Esophagus squamous epithelium (tissue), 5 donors: ENCODE measurements at regions not wholly inside any gene's neighbourhood (a gene's known extent, or its start where the extent isn't known, plus 50 kb on each side); places are given as distances from the start of the nearest gene placed in this dataset.

Experiments used
- DNase-seq: peaks from one replicate; lab custom pipeline; 2025; lab: John Stamatoyannopoulos, UW
- H3K27ac ChIP-seq, 4 donors: fragments of 200-600 bp; sonication (generic); one replicate each; pipeline ENCODE4 v1.5.1; 2016 to 2019; ENCODE audit warnings: mild to moderate bottlenecking in 1 of 4
- H3K27me3 ChIP-seq, 4 donors: fragments of 200-600 bp; sonication (generic); 1 replicate in 3 of 4; 2 replicates in 1 of 4; pipeline versions ENCODE4 v1.5.1 to v1.6.0; 2017 to 2021; ENCODE audit warnings: antibody characterized with exemption in 1 of 4
- H3K36me3 ChIP-seq, 3 donors: fragments of 200-600 bp; sonication (generic); one replicate each; pipeline ENCODE4 v1.5.1; 2016 to 2019
- H3K4me1 ChIP-seq, 3 donors: fragments of 200-600 bp; sonication (generic); one replicate each; pipeline ENCODE4 v1.5.1; 2017 to 2019
- H3K4me3 ChIP-seq, 4 donors: fragments of 200-600 bp; sonication (generic); 1 replicate in 3 of 4; 2 replicates in 1 of 4; pipeline ENCODE4 v1.5.1; 2016 to 2019; ENCODE audit warnings: mild to moderate bottlenecking in 2 of 4, moderate library complexity in 1 of 4
- H3K9me3 ChIP-seq, 3 donors: fragments of 200-600 bp; sonication (generic); one replicate each; pipeline ENCODE4 v1.5.1; 2016 to 2019
- POLR2A ChIP-seq, 4 donors: fragments of 450-650 bp; IDR thresholded peaks; one replicate each; pipeline ENCODE4 v1.6.1; 2017; ENCODE audit warnings: antibody characterized with exemption in 4 of 4, mild to moderate bottlenecking in 4 of 4, moderate library complexity in 3 of 4
- WGBS, 2 donors: methylation state at CpG; one replicate each; pipeline ENCODE4 v1.1.5; 2018; 5-methylcytosine and 5-hydroxymethylcytosine counted together
- intact Hi-C: fragments of 100-400 bp; cut with DNase I; formaldehyde crosslinking; loops from one replicate; pipeline ENCODE4 v1.15.0; 2022
- TF ChIP-seq, protein P1 (sequence below), 6 experiments: fragments of 450-650 bp in 4 of 6; fragments of 200-600 bp in 2 of 6; sonication (generic) in 2 of 6; IDR thresholded peaks; one replicate each; pipeline ENCODE4 v1.5.1; 2016 to 2019; ENCODE audit warnings: antibody characterized with exemption in 6 of 6, mild to moderate bottlenecking in 4 of 6, moderate library complexity in 4 of 6
- donor health status: DM: yes; HTN: yes; CAD: no.

DNA sequence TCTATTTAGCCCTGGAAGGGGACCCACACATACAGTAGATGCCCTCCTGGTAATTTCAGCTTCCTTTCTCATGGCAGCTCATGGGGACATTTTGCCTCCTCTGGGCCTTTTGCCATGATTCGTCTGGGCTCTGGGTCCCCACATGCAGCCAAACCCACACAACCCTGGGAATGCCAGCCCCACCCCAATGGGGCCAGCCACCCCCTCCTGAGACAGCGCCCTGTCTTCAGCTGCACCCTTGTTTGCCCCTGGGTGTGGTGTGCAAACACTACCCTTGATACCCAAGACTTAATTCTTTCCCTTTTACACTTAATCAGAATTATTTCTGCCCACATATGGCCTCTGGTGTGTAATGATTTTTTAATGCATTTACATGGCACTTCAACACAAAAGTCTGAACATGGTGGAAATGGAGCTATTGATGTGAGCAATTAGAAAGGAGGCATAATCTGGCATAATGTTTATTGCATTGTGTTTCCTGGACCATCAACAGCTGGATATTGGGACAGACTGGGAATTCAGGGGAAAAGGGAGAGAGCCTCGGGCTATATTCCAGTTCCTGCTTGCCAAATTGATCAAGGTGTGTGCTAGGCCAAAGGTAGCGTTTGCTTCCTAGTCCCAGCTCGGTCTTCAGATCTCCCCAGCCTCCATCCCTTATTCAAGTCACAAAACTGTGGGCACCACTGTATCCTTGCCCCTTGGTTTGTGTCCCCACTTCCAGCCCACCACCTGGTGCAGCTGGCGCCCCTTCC is 85.0 kb upstream of the ANO1 start:
- H3K36me3 ChIP-seq: no peaks in the 10 kb centered on the region
- H3K9me3 ChIP-seq: no peaks in the 10 kb centered on the region
- no peak for TF ChIP-seq POLR2A (IDR thresholded peaks at IDR 0.05)
- TF ChIP-seq, protein P1, sequence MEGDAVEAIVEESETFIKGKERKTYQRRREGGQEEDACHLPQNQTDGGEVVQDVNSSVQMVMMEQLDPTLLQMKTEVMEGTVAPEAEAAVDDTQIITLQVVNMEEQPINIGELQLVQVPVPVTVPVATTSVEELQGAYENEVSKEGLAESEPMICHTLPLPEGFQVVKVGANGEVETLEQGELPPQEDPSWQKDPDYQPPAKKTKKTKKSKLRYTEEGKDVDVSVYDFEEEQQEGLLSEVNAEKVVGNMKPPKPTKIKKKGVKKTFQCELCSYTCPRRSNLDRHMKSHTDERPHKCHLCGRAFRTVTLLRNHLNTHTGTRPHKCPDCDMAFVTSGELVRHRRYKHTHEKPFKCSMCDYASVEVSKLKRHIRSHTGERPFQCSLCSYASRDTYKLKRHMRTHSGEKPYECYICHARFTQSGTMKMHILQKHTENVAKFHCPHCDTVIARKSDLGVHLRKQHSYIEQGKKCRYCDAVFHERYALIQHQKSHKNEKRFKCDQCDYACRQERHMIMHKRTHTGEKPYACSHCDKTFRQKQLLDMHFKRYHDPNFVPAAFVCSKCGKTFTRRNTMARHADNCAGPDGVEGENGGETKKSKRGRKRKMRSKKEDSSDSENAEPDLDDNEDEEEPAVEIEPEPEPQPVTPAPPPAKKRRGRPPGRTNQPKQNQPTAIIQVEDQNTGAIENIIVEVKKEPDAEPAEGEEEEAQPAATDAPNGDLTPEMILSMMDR (IDR thresholded peaks at IDR 0.05): no peak
- H3K4me1 ChIP-seq: peaks cover 0 to 5% (median 0%) of the 10 kb centered on the region in 3 donors
- H3K4me3 ChIP-seq: no peak overlapping the region
- intact Hi-C loops: no loop called here
- H3K27me3 ChIP-seq: peaks cover 0 to 65% (median 0%) of the 10 kb centered on the region in 4 donors
- no peak overlapping the region for H3K27ac ChIP-seq
- DNase-seq: no peak
- 58 to 66% methylated on average over 4 to 5 of the region's 6 CpGs for WGBS, 2 donors

DNA sequence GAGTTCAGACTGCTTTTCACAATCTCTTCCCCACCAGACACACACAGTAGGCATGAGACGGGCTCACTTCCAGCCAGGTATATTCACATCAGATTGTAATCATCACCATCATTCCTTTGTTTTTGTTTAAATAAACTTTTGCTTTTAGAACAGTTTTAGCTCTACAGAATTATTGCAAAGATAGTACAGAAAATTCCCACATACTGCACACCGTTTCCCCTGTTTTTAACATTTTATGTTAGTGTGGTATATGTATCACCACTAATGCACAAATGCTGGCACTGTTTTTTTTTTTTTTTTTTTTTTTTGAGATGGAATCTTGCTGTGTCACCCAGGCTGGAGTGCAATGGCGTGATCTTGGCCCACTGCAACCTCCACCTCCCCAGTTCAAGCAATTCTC is 83.3 kb upstream of the ANO1 start:
- Histone ChIP-seq H3K9me3 (no peaks in the 10 kb centered on the region), H3K27me3 (peaks cover 0 to 62% (median 0%) of the 10 kb centered on the region in 4 donors), H3K4me1 (peaks cover 0 to 5% (median 0%) of the 10 kb centered on the region in 3 donors), H3K4me3 (no peak overlapping the region), H3K27ac (no peak overlapping the region), H3K36me3 (no peaks in the 10 kb centered on the region)
- DNase-seq: no peak
- intact Hi-C loops: no loop called here
- 72 to 86% methylated on average over 3 of the region's 3 CpGs for WGBS, 2 donors
- TF ChIP-seq POLR2A (IDR thresholded peaks at IDR 0.05): no peak
- TF ChIP-seq, protein P1 (IDR thresholded peaks at IDR 0.05): no peak

DNA sequence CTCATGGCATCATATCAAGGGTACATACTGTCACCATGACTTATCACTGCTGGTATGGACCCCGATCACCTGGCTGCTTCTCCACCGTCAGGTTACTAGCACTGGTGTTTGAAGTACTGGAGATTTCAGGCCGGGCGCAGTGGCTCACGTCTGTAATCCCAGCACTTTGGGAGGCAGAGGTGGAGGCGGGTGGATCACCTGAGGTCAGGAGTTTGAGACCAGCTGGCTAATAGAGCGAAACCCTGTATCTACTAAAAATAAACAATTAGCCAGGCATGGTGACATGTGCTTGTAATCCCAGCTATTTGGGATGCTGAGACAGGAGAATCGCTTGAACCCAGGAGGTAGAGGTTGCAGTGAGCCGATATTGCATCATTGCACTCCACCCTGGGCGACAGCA is 82.4 kb upstream of the ANO1 start:
- Histone ChIP-seq H3K4me3 (no peak overlapping the region), H3K27ac (no peak overlapping the region), H3K27me3 (peaks cover 0 to 58% (median 0%) of the 10 kb centered on the region in 4 donors), H3K9me3 (no peaks in the 10 kb centered on the region), H3K4me1 (peaks cover 0 to 5% (median 0%) of the 10 kb centered on the region in 3 donors), H3K36me3 (no peaks in the 10 kb centered on the region)
- TF ChIP-seq POLR2A (IDR thresholded peaks at IDR 0.05): no peak
- TF ChIP-seq, protein P1 (IDR thresholded peaks at IDR 0.05): no peak
- intact Hi-C loops: no loop called here
- no peak for DNase-seq
- WGBS, 2 donors: 78 to 83% methylated on average over 4 to 6 of the region's 10 CpGs

DNA sequence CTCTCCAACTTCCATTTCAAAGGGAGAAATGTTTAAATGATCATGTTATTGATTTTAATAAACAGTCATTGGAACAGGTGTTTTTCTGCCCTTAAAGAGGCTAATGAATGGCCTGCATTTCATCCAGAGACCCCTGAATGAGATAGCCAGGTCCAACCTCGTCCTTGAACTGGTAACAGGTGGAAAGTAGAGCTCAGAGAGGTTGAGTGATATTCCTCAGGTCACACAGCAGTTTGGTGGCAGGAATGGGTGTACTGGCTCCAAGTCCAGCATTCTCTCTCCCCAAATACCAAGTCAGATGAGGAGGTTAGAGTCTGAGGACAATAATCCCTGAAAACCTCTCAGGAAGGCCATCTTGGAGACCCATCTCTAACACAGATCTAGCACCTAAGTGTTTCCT is 81.7 kb upstream of the ANO1 start:
- DNase-seq: no peak
- H3K27ac ChIP-seq: no peak overlapping the region
- no peaks in the 10 kb centered on the region for H3K36me3 ChIP-seq
- 25 to 75% methylated on average over 1 of the region's 1 CpG for WGBS, 2 donors
- H3K4me3 ChIP-seq: no peak overlapping the region
- peaks cover 0 to 59% (median 0%) of the 10 kb centered on the region in 4 donors for H3K27me3 ChIP-seq
- TF ChIP-seq, protein P1 (IDR thresholded peaks at IDR 0.05): no peak
- TF ChIP-seq POLR2A (IDR thresholded peaks at IDR 0.05): no peak
- H3K4me1 ChIP-seq: peaks cover 0 to 5% (median 0%) of the 10 kb centered on the region in 3 donors
- intact Hi-C loops: no loop called here
- no peaks in the 10 kb centered on the region for H3K9me3 ChIP-seq

DNA sequence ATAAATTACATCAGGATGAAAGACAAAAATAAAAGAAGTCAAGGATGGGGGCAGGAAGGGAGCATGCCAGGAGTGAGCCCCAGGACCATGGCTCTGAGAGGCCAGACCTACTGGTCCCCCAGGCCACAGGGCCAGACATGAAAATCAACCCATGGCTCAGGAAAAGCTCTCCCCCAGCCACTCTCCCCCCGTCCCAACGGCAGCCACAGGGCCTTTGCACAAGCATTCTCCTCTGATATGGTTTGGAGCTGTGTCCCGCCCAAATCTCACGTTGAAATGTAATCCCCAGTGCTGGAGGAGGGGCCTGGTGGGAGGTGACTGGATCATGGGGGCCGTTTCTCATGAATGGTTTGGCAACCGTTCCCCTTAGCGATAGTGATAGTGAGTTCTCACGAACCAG is 80.8 kb upstream of the ANO1 start:
- Histone ChIP-seq H3K4me3 (no peak overlapping the region), H3K27ac (no peak overlapping the region), H3K36me3 (no peaks in the 10 kb centered on the region), H3K9me3 (no peaks in the 10 kb centered on the region), H3K4me1 (peaks cover 0 to 5% (median 0%) of the 10 kb centered on the region in 3 donors), H3K27me3 (peaks cover 0 to 58% (median 0%) of the 10 kb centered on the region in 4 donors)
- 54 to 57% methylated on average over 7 to 8 of the region's 8 CpGs for WGBS, 2 donors
- no peak for TF ChIP-seq POLR2A (IDR thresholded peaks at IDR 0.05)
- TF ChIP-seq, protein P1 (IDR thresholded peaks at IDR 0.05): no peak
- intact Hi-C loops: no loop called here
- DNase-seq: no peak
